Gastroesophageal sphincter (tissue), 3 donors: ENCODE measurements at regions not wholly inside any gene's neighbourhood (a gene's known extent, or its start where the extent isn't known, plus 50 kb on each side); places are given as distances from the start of the nearest gene placed in this dataset.

Source experiments
- CTCF ChIP-seq, 4 experiments: fragments of 200-600 bp in 2 of 4; fragments of 450-650 bp in 2 of 4; sonication (generic) in 1 of 4; IDR thresholded peaks; one replicate each; pipeline ENCODE4 v1.5.1; 2017 to 2019; ENCODE audit warnings: antibody characterized with exemption in 4 of 4, mild to moderate bottlenecking in 2 of 4, moderate library complexity in 2 of 4
- EP300 ChIP-seq: sonication (generic); formaldehyde crosslinking; IDR thresholded peaks from one replicate; pipeline ENCODE4 v1.6.1; 2017; ENCODE audit warnings: antibody characterized with exemption, mild to moderate bottlenecking

- TF ChIP-seq EP300 (no peak), CTCF (IDR thresholded peaks at IDR 0.05) (no peak)
Observed at GRCh38 chr17:31680126-31680525, 178.9 kb downstream of the COPRS start.
